ENCODE measurements at regions not wholly inside any gene's neighbourhood (a gene's known extent, or its start where the extent isn't known, plus 50 kb on each side); places are given as distances from the start of the nearest gene placed in this dataset.

DNA sequence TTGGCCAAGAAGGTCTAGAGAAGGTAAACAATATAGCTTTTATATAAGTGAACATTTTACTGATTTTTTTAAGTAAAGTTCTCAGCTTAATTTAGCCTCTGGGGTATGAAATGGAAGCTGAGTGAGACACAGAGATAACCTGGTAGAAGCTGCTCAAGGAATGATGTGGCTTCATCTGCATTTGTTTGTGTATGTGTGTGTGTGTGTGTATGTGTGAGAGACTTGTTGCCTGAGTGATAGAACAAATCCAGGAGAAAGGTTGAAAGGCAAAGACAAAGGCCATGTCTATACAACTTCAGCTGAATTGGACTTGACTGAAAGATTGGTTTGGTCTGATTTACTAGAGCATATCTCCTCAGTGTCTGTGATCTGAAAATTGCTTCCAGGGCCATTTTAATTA lies 63.6 kb downstream of the PCDH7 start:
- DNase-seq (ENCODE audit: insufficient read length, low spot score) (no peak), FAIRE-seq (no peak)
- no peak for TF ChIP-seq POLR2A (IDR thresholded peaks at IDR 0.05; ENCODE audit: low read depth, low read length)

DNA sequence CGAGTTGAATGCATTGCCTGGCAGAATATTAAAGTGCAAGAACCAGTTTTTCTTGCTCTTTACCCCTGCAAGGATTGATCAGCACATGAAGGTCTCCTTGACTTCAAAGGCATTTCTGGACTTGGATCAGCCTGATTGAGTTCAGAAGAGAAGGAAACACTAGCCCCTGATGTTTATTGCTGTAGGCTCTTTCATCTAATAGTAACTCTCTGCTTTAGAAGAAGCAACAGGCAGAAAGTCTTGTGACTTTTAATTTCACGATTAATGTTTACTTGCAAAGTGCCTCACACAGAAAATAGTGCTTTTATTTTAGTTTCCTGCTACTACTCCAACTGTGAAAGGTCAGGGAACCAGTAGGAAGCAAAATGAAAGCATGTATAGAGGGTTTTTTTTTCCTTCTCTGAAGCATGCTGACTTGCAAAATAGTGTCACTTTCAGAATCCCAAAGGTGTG lies 69.1 kb downstream of the PCDH7 start:
- TF ChIP-seq POLR2A (IDR thresholded peaks at IDR 0.05; ENCODE audit: low read depth, low read length) = no peak
- DNase-seq (ENCODE audit: insufficient read length, low spot score) (no peak), FAIRE-seq (no peak)

DNA sequence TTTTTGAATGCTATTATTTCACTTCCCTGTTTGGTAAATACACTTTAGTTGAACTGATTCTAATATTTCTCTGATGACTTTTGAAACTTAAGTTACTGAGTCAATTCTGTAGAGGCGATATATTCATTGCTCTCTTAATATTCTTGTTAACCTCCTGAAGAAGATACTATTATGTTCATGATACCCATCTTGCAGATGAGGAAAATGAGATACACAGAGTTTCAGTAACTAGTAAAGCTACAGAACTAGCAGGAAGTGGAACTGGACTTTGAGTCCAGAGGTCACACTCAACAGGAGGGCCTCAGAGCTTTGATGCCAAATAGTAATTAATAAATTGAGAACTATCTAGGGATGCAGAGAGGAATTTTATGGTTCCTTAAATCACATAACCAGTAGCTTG lies 70.0 kb downstream of the PCDH7 start:
- TF ChIP-seq POLR2A (IDR thresholded peaks at IDR 0.05; ENCODE audit: low read depth, low read length) = no peak
- no peak for DNase-seq (ENCODE audit: insufficient read length, low spot score)
- FAIRE-seq = no peak

DNA sequence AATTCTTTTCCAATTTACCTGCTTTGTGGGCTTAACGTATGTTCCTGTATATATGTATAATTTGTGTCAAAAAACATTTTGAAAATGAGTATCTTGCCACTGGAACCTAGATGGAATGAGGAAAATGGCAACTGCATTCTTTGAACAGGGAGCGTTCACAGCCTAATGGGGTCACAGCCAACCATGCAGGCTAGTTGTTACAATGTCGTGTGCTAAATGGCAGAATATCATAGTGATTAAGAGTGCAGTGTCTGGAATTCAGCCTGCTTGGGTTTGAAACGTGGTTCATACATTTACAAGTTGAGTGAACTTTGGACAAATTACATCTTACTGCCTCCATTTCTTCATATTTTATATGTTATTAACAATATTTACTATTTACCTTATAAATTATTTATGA lies 70.8 kb downstream of the PCDH7 start:
- FAIRE-seq (no peak), DNase-seq (ENCODE audit: insufficient read length, low spot score) (no peak)
- TF ChIP-seq POLR2A (IDR thresholded peaks at IDR 0.05; ENCODE audit: low read depth, low read length) = no peak

DNA sequence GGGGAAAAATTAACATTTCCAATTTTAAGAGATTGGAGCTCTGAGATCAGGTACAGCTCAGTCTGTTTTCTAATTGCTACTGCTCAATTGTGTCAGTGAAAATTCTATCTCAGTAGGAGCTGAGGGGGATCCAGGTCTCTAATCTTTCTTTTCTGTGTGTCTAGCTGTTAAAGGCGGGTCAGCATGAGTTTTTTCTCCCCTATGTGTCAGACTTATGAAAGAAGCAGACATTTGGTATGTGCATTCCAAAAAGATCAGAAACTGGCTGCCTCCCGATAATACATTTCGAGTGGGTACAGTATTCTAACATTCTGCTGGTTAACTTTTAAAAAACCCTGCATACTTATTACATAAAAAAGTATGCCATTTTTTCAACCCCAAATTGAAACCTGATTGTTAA lies 72.4 kb downstream of the PCDH7 start:
- FAIRE-seq (no peak), DNase-seq (ENCODE audit: insufficient read length, low spot score) (no peak)
- TF ChIP-seq POLR2A (IDR thresholded peaks at IDR 0.05; ENCODE audit: low read depth, low read length) = no peak

DNA sequence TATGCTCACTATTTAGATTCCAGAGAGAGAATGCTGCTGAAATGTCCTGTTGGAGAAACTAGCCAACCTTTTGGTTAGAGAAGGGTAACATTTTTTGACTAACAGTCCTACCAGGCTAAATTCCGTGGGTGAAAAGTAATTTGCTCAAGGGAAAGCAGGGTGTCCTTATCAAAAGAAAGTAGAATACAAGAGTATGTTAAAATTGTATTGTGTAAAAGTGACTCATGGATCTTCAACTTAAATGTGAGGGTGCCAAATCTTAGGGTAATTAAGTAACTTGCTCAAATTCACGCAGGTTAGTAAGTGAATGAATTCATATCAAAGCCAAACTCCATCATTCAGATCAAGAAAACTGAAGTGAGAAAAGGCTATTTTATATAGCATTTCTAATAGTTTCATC lies 81.7 kb downstream of the PCDH7 start:
- TF ChIP-seq POLR2A (IDR thresholded peaks at IDR 0.05; ENCODE audit: low read depth, low read length) = no peak
- FAIRE-seq (no peak), DNase-seq (ENCODE audit: insufficient read length, low spot score) (no peak)

DNA sequence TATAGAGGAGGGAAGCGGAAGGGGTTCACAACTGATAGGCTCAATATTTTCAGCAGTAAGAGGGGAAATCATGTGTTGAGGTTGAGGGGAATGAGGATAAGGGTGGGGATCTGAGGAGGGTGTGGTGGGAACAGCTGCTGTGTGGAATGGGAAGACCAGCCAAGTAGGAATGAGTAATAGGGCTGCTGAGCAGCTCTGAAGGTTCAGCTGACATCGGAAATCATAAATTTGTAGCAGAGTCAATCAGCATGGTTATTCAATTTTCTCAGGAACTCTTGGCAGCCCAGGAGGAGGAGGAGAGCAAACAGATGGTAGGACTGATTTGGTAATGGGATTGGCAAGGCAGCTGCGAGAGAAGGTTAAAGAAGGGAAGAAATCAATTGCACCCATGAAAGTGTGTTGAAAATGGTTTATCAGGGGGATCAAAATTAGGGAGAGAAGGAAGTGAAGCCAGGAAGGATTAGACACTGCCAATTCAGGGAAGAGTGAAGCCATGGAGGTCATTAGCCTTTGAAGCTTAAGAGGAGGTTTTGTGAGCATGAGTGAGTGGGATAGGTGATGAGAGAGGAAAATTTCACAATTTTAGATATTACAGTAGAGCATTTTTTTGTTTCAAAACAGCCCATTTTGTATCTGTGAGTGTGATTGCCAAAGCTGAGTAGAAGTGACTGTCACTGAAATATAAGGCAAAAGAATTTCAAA lies 82.6 kb downstream of the PCDH7 start:
- FAIRE-seq (peak; percentile 75), DNase-seq (ENCODE audit: insufficient read length, low spot score) (no peak)
- no peak for TF ChIP-seq POLR2A (IDR thresholded peaks at IDR 0.05; ENCODE audit: low read depth, low read length)

DNA sequence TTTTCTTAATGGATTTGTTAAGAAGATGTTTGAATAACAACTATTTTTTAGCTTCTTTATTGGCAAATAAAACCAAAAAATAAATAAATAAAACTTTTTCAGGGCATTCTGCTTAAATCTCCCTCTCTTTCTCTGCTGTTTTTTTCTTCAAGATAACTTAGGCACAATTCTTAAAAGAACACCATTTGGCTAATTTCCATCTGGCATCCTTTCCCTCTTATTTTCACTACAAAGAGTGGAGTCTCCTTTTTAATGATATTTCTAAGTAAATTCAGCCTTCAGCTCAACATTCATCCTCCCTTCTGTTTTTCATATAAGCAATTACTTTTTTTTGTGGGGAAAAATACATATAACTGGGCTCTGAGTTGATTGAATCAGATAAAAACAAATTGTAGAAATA lies 88.1 kb downstream of the PCDH7 start:
- FAIRE-seq (no peak), DNase-seq (ENCODE audit: insufficient read length, low spot score) (no peak)
- no peak for TF ChIP-seq POLR2A (IDR thresholded peaks at IDR 0.05; ENCODE audit: low read depth, low read length)

DNA sequence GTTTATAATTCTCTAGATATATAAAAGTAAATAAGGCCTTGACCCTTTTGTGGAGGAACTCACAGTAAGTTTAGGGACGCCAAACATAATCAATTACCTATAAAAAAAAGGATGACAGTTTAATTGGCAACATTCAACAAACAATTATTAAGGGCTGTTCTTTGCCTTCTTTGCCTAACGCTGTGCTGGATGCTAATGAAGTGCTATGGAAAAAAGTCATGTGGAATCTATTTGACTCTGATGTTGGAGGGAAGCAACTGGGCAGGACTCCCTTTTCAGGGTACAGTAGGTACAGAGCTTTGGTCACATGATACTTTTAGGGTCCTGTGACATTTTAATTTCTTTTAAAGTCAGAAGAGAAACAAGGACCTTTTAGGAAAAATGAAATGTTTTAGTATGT lies 91.1 kb downstream of the PCDH7 start:
- DNase-seq (ENCODE audit: insufficient read length, low spot score) = no peak
- no peak for TF ChIP-seq POLR2A (IDR thresholded peaks at IDR 0.05; ENCODE audit: low read depth, low read length)
- FAIRE-seq = no peak

DNA sequence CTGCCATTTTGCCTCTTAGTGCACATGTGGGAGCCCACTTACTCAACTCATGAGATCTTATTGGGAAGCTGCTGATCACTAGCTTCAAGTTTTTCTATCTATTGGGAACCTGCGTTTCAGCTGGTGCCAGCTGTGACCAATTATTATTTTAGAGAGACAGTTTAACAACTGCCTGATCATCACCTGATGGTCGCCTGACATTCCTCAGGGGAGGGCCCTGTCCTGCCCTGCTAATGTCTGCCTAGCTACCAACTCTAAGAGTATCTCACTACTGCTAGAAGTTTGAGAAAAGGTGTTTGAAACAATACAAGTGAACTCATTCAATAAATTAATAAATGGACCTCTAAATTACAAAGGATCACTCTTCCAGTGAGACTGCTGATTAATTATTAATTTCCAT lies 95.5 kb downstream of the PCDH7 start:
- no peak for DNase-seq (ENCODE audit: insufficient read length, low spot score)
- TF ChIP-seq POLR2A (IDR thresholded peaks at IDR 0.05; ENCODE audit: low read depth, low read length) = no peak
- no peak for FAIRE-seq

DNA sequence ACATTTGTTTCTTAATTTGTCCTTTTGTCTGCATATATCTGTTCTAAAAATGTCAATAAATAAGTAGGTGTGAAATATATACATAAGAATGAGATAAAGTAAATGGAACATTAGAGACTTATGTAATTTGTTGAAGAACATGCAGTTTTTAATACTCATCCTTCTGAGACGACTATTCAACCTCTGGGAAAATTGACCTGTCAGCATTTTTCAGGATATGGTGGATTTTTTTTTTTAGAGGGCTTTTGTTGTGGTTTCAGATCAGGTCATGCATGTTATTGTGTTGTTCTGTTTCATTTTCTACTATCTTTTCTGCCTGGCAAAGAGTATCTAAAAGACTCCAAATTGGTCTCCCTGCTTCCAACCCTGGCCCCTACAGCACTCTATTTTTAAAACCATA lies 97.3 kb downstream of the PCDH7 start:
- TF ChIP-seq POLR2A (IDR thresholded peaks at IDR 0.05; ENCODE audit: low read depth, low read length) = no peak
- DNase-seq (ENCODE audit: insufficient read length, low spot score) (no peak), FAIRE-seq (no peak)

DNA sequence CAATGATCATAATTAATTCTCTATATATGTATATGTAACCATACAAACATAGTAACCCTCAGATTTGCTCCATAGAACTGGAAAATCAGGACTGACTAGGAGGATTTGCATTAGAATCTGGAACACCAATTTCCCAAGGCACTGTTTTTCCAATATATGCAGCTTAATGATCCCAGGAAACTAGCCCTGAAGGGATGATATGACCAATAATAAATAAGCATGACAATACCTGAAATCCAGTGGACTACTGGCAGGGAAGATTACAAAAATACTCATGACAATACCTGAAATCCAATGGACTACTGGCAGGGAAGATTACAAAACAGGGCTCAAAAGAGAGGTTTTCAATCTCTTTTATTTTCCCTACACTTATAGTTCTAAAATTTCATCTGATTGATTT lies 98.4 kb downstream of the PCDH7 start:
- no peak for TF ChIP-seq POLR2A (IDR thresholded peaks at IDR 0.05; ENCODE audit: low read depth, low read length)
- no peak for FAIRE-seq
- no peak for DNase-seq (ENCODE audit: insufficient read length, low spot score)

DNA sequence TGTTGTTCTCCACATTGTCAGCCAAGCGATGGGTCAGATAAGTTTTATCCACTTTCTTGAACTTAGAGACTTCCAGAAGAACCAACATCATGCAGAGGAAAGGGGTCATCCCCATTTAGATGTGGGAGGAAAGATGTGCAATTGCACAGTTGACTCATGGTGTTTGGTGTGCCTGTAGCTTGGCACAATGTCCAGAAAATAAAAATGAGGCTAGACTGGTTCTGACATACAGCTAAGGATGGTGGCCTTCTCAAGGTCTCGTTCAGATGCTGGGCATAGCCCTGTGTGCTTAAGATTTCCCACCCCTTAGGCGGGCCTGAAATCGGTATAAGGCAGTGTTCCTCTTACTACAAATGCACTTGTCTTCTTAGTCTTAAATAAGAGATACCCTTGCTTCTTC lies 101.1 kb downstream of the PCDH7 start:
- FAIRE-seq (no peak), DNase-seq (ENCODE audit: insufficient read length, low spot score) (no peak)
- no peak for TF ChIP-seq POLR2A (IDR thresholded peaks at IDR 0.05; ENCODE audit: low read depth, low read length)

DNA sequence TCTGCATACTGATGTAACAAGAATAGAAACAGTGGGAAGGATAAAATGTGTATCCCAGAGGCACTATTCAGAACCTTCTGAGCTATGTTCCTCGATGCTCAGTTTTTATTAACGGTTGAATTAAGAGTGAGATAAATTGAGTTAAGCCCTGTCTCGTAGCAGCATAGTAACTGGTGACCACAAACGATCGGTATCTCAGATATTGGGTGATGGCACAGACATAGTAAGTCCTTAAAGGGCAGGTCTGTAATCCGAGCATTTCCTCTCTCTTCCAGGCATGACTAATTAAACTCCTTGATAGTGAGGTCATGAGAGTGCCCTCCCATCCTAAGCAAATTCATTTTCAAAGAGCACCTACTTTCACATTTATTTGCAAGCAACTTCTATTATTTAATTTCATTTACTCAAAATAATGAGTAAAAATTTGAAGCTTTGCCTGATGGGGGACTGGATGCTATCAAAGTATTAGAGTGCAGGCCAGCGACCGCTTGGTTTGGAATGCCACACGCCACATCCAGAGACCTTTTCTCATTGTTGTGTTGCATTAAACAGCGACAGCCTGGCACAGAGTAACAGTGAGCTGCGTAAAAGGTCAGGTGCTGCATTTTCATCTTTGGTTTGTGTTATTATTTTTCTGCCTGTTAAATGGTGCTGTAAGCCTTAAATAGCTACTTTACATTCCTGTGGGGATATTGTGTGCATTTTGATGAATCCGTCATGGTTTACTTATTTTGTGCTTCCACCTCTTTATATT lies 101.9 kb downstream of the PCDH7 start:
- DNase-seq (ENCODE audit: insufficient read length, low spot score) = peak; percentile 10
- TF ChIP-seq POLR2A (IDR thresholded peaks at IDR 0.05; ENCODE audit: low read depth, low read length) = no peak
- FAIRE-seq = peak; percentile 33

DNA sequence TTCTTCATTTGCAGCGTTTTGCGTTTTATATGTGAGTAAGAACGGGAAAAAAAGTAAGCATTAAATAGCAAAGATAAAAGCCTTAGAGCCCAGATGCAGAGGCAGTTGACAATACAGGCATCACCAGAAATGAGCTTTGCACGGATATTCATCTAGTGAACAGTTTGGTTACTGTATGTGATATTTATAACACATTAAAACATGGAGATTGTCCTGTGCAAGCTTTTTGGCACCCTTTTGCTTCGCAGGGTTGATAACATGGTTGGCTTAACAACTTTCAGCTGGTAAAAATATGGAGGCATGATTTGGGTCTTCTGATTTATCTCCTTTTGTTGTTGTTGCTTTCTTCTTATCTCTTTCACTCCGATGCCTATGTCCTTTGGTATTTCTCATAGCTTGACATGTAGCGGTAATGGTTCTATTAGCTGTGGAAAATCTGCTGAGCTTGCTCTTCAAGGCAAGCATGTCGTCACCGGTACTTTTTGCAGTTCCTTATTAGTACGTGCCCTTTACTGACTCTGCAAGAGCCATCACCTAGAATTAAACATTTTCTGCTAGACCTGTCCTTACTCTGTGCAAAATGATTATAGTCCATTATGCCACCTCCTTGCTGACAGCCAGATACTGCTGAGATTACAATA lies 102.9 kb downstream of the PCDH7 start:
- no peak for FAIRE-seq

More for the DNA sequence above, 102.9 kb downstream of the PCDH7 start:
- DNase-seq (ENCODE audit: insufficient read length, low spot score) = no peak
- TF ChIP-seq POLR2A (IDR thresholded peaks at IDR 0.05; ENCODE audit: low read depth, low read length) = no peak

Data from H54 (cell line).